Nephron (organoid): ENCODE measurements at regions not wholly inside any gene's neighbourhood (a gene's known extent, or its start where the extent isn't known, plus 50 kb on each side); places are given as distances from the start of the nearest gene placed in this dataset.

Source experiments
- H3K27ac Mint-ChIP-seq, 3 experiments: 2 replicates each; pipeline ENCODE4 v1.8.0; 2020; ENCODE audit warnings: mixed read lengths in 3 of 3, mild to moderate bottlenecking in 2 of 3, moderate library complexity in 1 of 3
- H3K27me3 Mint-ChIP-seq: 2 replicates; pipeline ENCODE4 v1.8.0; 2021; ENCODE audit warnings: low read depth, mild to moderate bottlenecking, moderate library complexity, mixed read lengths
- H3K36me3 Mint-ChIP-seq: 2 replicates; pipeline ENCODE4 v1.8.0; 2020; ENCODE audit warnings: low read depth, mixed read lengths
- H3K4me1 Mint-ChIP-seq: 2 replicates; pipeline ENCODE4 v1.8.0; 2020; ENCODE audit warnings: mixed read lengths
- H3K4me3 Mint-ChIP-seq, 3 experiments: 2 replicates each; pipeline ENCODE4 v1.8.0; 2020; ENCODE audit warnings: mild to moderate bottlenecking in 3 of 3, mixed read lengths in 3 of 3, moderate library complexity in 2 of 3
- H3K9me3 Mint-ChIP-seq: 2 replicates; pipeline ENCODE4 v1.8.0; 2020; ENCODE audit warnings: mixed read lengths
- CTCF ChIP-seq, 3 experiments: fragments of 200-600 bp; sonication (generic); IDR thresholded peaks; one replicate each; pipeline ENCODE4 v1.5.0; 2021; ENCODE audit warnings: antibody characterized with exemption in 3 of 3; ENCODE audit not compliant: unreplicated experiment in 3 of 3

DNA sequence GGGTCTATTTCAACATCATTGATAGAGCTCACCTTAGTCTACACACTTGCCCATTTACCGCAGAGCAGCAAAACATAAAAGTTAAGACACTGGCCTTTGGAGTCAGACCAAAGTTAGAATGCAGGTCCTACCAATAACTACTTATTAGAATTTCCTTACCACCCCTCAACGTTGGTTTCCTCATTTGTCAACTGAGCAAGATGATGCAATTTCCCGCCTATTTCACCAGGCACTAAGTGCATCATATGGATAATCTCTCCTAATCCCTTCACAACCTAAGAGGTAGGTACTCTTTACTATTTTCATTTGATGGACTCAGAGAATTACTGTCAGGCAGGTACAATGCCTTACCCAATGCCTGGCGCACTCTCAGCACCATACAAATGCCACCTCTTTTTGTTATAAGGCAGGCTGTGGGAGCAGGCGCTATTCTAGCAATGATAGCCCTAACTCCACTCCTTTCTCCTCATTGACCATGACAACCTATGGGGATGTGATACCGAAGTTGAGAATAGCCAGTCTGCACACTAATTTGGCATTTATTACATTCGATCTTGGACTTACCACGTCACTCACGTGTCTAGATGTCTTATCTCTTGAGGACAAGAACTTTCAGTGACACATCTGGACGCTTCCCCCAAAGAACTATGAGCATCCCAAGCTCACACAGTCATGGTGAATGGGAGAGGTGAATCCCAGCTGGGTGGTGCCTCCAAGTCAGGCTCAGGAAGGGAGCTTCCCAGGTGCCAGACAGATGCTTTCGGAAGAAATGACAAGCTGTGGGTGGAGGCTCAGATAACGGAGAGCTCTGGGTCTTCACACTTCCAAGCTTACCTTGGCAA is 128.1 kb upstream of the STMND1 start:
- Mint-ChIP-seq H3K27me3 (peaks cover 10% of the 10 kb centered on the region), H3K4me1 (peaks cover 6% of the 10 kb centered on the region), H3K36me3 (no peaks in the 10 kb centered on the region), H3K4me3 (no peak overlapping the region), H3K27ac (no peak overlapping the region), H3K9me3 (no peaks in the 10 kb centered on the region)
- TF ChIP-seq CTCF (IDR thresholded peaks at IDR 0.05; ENCODE audit: unreplicated experiment in 3 of 3) = no peak

GRCh38 chr6:16973051-16973450 is 128.8 kb upstream of the STMND1 start:
- no peak overlapping the region for H3K27ac Mint-ChIP-seq

DNA sequence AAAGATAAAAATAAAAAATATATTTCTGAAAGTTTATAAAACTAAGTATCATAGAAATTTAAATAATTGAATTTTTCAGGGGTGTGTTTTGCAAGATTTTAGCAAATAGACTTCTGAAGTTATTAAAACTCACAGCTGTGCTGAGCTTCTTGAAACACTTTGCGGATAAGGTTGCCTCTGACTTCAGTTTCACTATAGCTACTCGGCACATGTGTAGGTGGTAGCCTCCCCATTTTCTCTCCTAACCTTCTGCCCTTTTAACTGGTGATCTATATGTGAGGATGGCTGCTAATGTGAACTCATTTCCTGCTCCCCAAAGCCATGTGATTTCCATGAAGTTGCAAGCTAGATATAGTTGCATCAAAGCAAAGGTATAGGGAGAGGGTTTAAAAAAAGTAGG is 129.3 kb upstream of the STMND1 start:
- no peak for TF ChIP-seq CTCF (IDR thresholded peaks at IDR 0.05; ENCODE audit: unreplicated experiment in 3 of 3)
- no peaks in the 10 kb centered on the region for H3K9me3 Mint-ChIP-seq
- peaks cover 6% of the 10 kb centered on the region for H3K4me1 Mint-ChIP-seq
- H3K27me3 Mint-ChIP-seq = peaks cover 7% of the 10 kb centered on the region
- H3K4me3 Mint-ChIP-seq = no peak overlapping the region
- H3K27ac Mint-ChIP-seq = no peak overlapping the region
- H3K36me3 Mint-ChIP-seq = no peaks in the 10 kb centered on the region

More at GRCh38 chr6:16973051-16973450, 128.8 kb upstream of the STMND1 start:
- H3K36me3 Mint-ChIP-seq = no peaks in the 10 kb centered on the region
- no peaks in the 10 kb centered on the region for H3K9me3 Mint-ChIP-seq
- H3K4me3 Mint-ChIP-seq = no peak overlapping the region
- peaks cover 10% of the 10 kb centered on the region for H3K27me3 Mint-ChIP-seq
- TF ChIP-seq CTCF (IDR thresholded peaks at IDR 0.05; ENCODE audit: unreplicated experiment in 3 of 3) = no peak
- H3K4me1 Mint-ChIP-seq = peaks cover 6% of the 10 kb centered on the region

- no peak overlapping the region for H3K4me3 Mint-ChIP-seq
- no peak for TF ChIP-seq CTCF (IDR thresholded peaks at IDR 0.05; ENCODE audit: unreplicated experiment in 3 of 3)
- H3K27me3 Mint-ChIP-seq = peaks cover 7% of the 10 kb centered on the region
- no peaks in the 10 kb centered on the region for H3K36me3 Mint-ChIP-seq
- no peaks in the 10 kb centered on the region for H3K9me3 Mint-ChIP-seq
- H3K27ac Mint-ChIP-seq = peak overlapping the region in 1 of 3 experiments; percentile 18
- H3K4me1 Mint-ChIP-seq = peaks cover 8% of the 10 kb centered on the region
These were observed 131.9 kb upstream of the STMND1 start for GRCh38 chr6:16969699-16970655.

- Mint-ChIP-seq H3K27ac (no peak overlapping the region), H3K4me3 (no peak overlapping the region), H3K27me3 (peaks cover 14% of the 10 kb centered on the region), H3K4me1 (peaks cover 15% of the 10 kb centered on the region), H3K36me3 (no peaks in the 10 kb centered on the region), H3K9me3 (no peaks in the 10 kb centered on the region)
- TF ChIP-seq CTCF (IDR thresholded peaks at IDR 0.05; ENCODE audit: unreplicated experiment in 3 of 3) = no peak
These were observed 133.7 kb upstream of the STMND1 start for GRCh38 chr6:16968101-16968500.
